ENCODE measurements at regions not wholly inside any gene's neighbourhood (a gene's known extent, or its start where the extent isn't known, plus 50 kb on each side); places are given as distances from the start of the nearest gene placed in this dataset.

DNA sequence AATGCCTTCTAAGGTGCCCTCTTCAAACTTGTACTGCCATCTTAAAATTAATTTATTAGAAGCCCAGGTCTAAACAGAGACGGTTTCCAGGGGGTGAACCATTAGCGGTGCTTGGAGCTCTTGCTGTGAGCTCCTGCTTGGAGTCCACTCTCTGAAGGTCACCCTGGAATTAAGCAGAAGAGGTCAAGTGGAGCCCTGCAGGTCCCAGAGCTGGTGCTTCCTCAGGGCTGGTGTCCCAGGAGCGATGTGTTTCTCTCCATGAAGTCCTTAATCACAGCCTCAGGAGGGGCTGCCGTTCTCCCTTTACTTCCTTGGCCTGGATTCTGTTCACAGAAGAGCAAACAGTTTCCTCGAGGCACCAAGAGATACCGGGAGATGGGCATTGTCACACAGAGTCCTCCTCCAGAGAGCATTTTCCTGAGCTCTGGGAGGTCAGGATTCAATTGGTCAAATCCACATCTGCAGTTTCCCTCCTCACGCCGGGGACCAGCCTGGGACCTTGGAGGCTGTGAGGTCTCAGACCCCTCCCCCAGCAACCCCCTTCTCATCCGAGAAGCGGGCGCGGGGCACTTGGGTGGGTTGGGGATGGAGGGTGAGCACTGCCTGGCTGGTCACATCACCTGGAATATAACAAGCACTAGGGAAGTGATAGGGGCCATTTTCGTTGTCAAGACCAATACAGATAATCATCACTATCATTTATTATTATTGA is 310.4 kb downstream of the AJAP1 start:
- TF ChIP-seq TAF1 (IDR thresholded peaks at IDR 0.05; ENCODE audit: borderline replicate concordance, insufficient read depth, low read length): no peak
- no peak for TF ChIP-seq SIN3A (IDR thresholded peaks at IDR 0.05; ENCODE audit: borderline replicate concordance, insufficient read depth, low read length)
- no peak for TF ChIP-seq POLR2AphosphoS5 (IDR thresholded peaks at IDR 0.05; ENCODE audit: low read depth, low read length)
- no peak for TF ChIP-seq REST (IDR thresholded peaks at IDR 0.05; ENCODE audit: insufficient read depth in 1 of 2, low read depth in 2 of 2, low read length in 2 of 2)

Data from PFSK-1 (cell line).